ENCODE measurements at regions not wholly inside any gene's neighbourhood (a gene's known extent, or its start where the extent isn't known, plus 50 kb on each side); places are given as distances from the start of the nearest gene placed in this dataset.

DNA sequence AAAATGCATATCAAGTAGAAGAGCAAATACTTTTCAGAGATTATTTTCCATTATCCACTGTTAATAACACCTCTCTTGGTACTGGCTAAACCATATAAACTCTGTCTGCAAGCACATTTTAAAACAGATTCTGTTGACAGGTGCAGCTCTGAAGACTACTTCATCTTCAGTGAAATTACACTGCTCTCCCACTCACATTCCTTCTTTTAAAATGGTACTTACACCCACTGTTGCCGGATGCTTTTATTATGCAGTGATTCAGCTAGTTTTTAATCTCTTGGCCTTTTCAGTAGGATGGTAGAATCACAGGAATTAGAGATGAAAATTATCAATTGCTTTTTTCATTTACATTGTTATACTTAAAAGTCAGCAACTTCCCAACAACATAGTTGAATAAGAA is 381.6 kb downstream of the GASK1B start:
- no peak for DNase-seq
- no peaks in the 10 kb centered on the region for H3K4me1 ChIP-seq (ENCODE audit: insufficient read depth, low read length)
- ATAC-seq (ENCODE audit: poor library complexity): no peak
- no peaks in the 10 kb centered on the region for H3K36me3 ChIP-seq (ENCODE audit: insufficient read depth, low read length)
- ChIA-PET POLR2A (no interaction called here), CTCF (no interaction called here)
- H3K4me1 Mint-ChIP-seq (ENCODE audit: low read depth): no peaks in the 10 kb centered on the region
- H3K27me3 Mint-ChIP-seq: no peaks in the 10 kb centered on the region
- no peaks in the 10 kb centered on the region for H3K36me3 Mint-ChIP-seq (ENCODE audit: low read depth)
- no peak overlapping the region for H3K4me3 Mint-ChIP-seq
- H3K4me3 ChIP-seq (ENCODE audit: low read length): no peak overlapping the region
- H3K27ac ChIP-seq (ENCODE audit: low read depth in 1 of 2, low read length in 2 of 2): no peak overlapping the region
- intact Hi-C loops (cut with DNase I, micrococcal nuclease): no loop called here
- TF ChIP-seq, protein P1, sequence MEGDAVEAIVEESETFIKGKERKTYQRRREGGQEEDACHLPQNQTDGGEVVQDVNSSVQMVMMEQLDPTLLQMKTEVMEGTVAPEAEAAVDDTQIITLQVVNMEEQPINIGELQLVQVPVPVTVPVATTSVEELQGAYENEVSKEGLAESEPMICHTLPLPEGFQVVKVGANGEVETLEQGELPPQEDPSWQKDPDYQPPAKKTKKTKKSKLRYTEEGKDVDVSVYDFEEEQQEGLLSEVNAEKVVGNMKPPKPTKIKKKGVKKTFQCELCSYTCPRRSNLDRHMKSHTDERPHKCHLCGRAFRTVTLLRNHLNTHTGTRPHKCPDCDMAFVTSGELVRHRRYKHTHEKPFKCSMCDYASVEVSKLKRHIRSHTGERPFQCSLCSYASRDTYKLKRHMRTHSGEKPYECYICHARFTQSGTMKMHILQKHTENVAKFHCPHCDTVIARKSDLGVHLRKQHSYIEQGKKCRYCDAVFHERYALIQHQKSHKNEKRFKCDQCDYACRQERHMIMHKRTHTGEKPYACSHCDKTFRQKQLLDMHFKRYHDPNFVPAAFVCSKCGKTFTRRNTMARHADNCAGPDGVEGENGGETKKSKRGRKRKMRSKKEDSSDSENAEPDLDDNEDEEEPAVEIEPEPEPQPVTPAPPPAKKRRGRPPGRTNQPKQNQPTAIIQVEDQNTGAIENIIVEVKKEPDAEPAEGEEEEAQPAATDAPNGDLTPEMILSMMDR (IDR thresholded peaks at IDR 0.05): no peak
- no peaks in the 10 kb centered on the region for H3K27me3 ChIP-seq (ENCODE audit: control insufficient read depth in 1 of 2, insufficient read depth in 2 of 2, low read length in 2 of 2)
- H3K9me3 ChIP-seq (ENCODE audit: control insufficient read depth in 1 of 2, insufficient read depth in 1 of 2, low read length in 2 of 2): no peaks in the 10 kb centered on the region
- H3K9me3 Mint-ChIP-seq: peaks cover 5% of the 10 kb centered on the region
- no peak overlapping the region for H3K27ac Mint-ChIP-seq

DNA sequence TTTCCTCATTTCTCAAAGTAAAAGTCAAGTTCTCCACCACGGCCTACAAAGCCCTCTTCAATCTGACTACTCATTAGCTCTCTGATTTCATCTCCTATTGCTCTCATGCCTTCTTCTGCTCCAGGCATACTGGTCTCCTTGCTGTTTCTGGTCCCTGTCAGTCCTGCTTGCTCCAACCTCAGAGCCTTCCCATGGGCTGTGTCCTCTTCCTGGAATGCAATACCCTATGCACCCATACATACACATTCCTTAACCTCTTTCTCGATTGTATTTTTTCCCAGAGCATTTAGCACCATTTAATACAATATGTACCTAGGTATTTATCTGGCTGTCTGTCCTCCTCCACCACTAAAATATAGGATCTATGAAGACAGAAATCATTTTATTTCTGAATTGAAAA is 385.2 kb downstream of the GASK1B start:
- H3K27me3 ChIP-seq (ENCODE audit: control insufficient read depth in 1 of 2, insufficient read depth in 2 of 2, low read length in 2 of 2): no peaks in the 10 kb centered on the region
- ATAC-seq (ENCODE audit: poor library complexity): no peak

DNA sequence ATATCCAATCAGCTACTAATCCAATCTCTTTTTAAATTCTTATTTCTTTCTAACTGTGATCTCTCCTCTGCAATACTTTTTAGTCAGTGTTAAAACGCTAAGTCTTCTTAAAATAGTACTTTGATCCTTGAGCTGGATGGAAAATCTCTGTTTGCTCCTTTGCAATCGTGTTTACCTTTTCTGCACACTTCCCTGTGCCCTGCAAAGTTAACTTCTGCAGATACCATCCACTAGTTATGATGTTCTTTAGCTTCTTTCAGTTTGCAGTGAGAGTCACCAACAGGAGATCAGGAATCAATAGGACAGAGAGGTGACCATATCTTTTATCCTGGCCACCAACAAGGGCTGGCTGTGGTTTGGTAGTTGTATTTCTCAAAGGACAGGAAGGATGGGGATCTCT is 391.5 kb downstream of the GASK1B start:
- Histone ChIP-seq H3K27me3 (ENCODE audit: control insufficient read depth in 1 of 2, insufficient read depth in 2 of 2, low read length in 2 of 2) (no peaks in the 10 kb centered on the region), H3K9me3 (ENCODE audit: control insufficient read depth in 1 of 2, insufficient read depth in 1 of 2, low read length in 2 of 2) (peaks cover 0 to 4% of the 10 kb centered on the region in 2 experiments), H3K4me3 (ENCODE audit: low read length) (no peak overlapping the region), H3K4me1 (ENCODE audit: insufficient read depth, low read length) (no peaks in the 10 kb centered on the region), H3K27ac (ENCODE audit: low read depth in 1 of 2, low read length in 2 of 2) (no peak overlapping the region), H3K36me3 (ENCODE audit: insufficient read depth, low read length) (no peaks in the 10 kb centered on the region)
- peaks cover 10% of the 10 kb centered on the region for H3K9me3 Mint-ChIP-seq
- CTCF ChIA-PET: no interaction called here
- H3K4me1 Mint-ChIP-seq (ENCODE audit: low read depth): no peaks in the 10 kb centered on the region
- intact Hi-C loops (cut with DNase I, micrococcal nuclease): no loop called here
- ATAC-seq (ENCODE audit: poor library complexity) (no peak), DNase-seq (no peak)
- TF ChIP-seq, protein P1 (IDR thresholded peaks at IDR 0.05): no peak
- POLR2A ChIA-PET: no interaction called here
- no peaks in the 10 kb centered on the region for H3K27me3 Mint-ChIP-seq
- H3K27ac Mint-ChIP-seq: no peak overlapping the region
- H3K36me3 Mint-ChIP-seq (ENCODE audit: low read depth): no peaks in the 10 kb centered on the region
- H3K4me3 Mint-ChIP-seq: no peak overlapping the region

More for the DNA sequence above, 385.2 kb downstream of the GASK1B start:
- Histone ChIP-seq H3K36me3 (ENCODE audit: insufficient read depth, low read length) (no peaks in the 10 kb centered on the region), H3K4me3 (ENCODE audit: low read length) (no peak overlapping the region), H3K4me1 (ENCODE audit: insufficient read depth, low read length) (no peaks in the 10 kb centered on the region), H3K27ac (ENCODE audit: low read depth in 1 of 2, low read length in 2 of 2) (no peak overlapping the region), H3K9me3 (ENCODE audit: control insufficient read depth in 1 of 2, insufficient read depth in 1 of 2, low read length in 2 of 2) (no peaks in the 10 kb centered on the region)
- H3K36me3 Mint-ChIP-seq (ENCODE audit: low read depth): no peaks in the 10 kb centered on the region
- no peak for DNase-seq
- POLR2A ChIA-PET: no interaction called here
- peaks cover 9% of the 10 kb centered on the region for H3K9me3 Mint-ChIP-seq
- H3K27ac Mint-ChIP-seq: no peak overlapping the region
- H3K27me3 Mint-ChIP-seq: no peaks in the 10 kb centered on the region
- CTCF ChIA-PET: no interaction called here
- H3K4me3 Mint-ChIP-seq: no peak overlapping the region
- TF ChIP-seq, protein P1 (IDR thresholded peaks at IDR 0.05): no peak
- intact Hi-C loops (cut with DNase I, micrococcal nuclease): no loop called here
- no peaks in the 10 kb centered on the region for H3K4me1 Mint-ChIP-seq (ENCODE audit: low read depth)
